PC-3 (cell line): ENCODE measurements at regions not wholly inside any gene's neighbourhood (a gene's known extent, or its start where the extent isn't known, plus 50 kb on each side); places are given as distances from the start of the nearest gene placed in this dataset.

Source experiments
- ATAC-seq: fragments of 200-7000 bp; cut with Tn5 transposase; 2 replicates; pipeline ENCODE4 v1.9.1; 2020; ENCODE audit warnings: mild to moderate bottlenecking, moderate library complexity
- BruUV-seq: library from RNA; stranded (reverse); fragments of 400-500 nt; replicated peaks from 2 replicates; lab custom pipeline; 2021; lab: Mats Ljungman, UMichigan
- CTCF ChIA-PET: fragments of 300-600 bp; sonication (Branson Sonifier 250); formaldehyde crosslinking; loops from one replicate; lab custom pipeline; 2022; ENCODE audit warnings: antibody characterized with exemption; lab: Charles Lee
- POLR2A ChIA-PET: fragments of 300-600 bp; sonication (Branson Sonifier 250); formaldehyde crosslinking; loops from one replicate; lab custom pipeline; 2022; ENCODE audit warnings: antibody characterized with exemption; ENCODE audit not compliant: unreplicated experiment; lab: Charles Lee
- DNase-seq: peaks from one replicate; pipeline ENCODE4 v3.0.0-alpha.2; 2015
- H2AFZ ChIP-seq: fragments of 300-600 bp; sonication (generic); 2 replicates; pipeline ENCODE4 v1.6.0; 2016; ENCODE audit warnings: antibody characterized with exemption, low read length
- H3F3A ChIP-seq: fragments of 300-600 bp; sonication (generic); one replicate; pipeline ENCODE4 v1.6.0; 2017; ENCODE audit warnings: antibody characterized with exemption, low read length, control low read depth, mild to moderate bottlenecking; ENCODE audit not compliant: unreplicated experiment
- H3K27ac ChIP-seq: fragments of 300-600 bp; sonication (generic); 2 replicates; pipeline ENCODE4 v1.5.1; 2016; ENCODE audit warnings: mild to moderate bottlenecking, low read length
- H3K27me3 ChIP-seq: fragments of 300-600 bp; sonication (generic); 2 replicates; pipeline ENCODE4 v1.6.1; 2016; ENCODE audit warnings: low read length, mixed read lengths
- H3K36me3 ChIP-seq: fragments of 300-600 bp; sonication (generic); 2 replicates; pipeline ENCODE4 v1.6.1; 2016; ENCODE audit warnings: low read depth, mixed run types, low read length, mixed read lengths
- H3K4me1 ChIP-seq: fragments of 300-600 bp; sonication (generic); 2 replicates; pipeline ENCODE4 v1.5.1; 2016; ENCODE audit warnings: low read length; ENCODE audit not compliant: insufficient read depth
- H3K4me2 ChIP-seq: fragments of 300-600 bp; sonication (generic); 2 replicates; pipeline ENCODE4 v1.6.0; 2016; ENCODE audit warnings: low read length
- H3K4me3 ChIP-seq: fragments of 300-600 bp; sonication (generic); 2 replicates; pipeline ENCODE4 v1.5.1; 2016; ENCODE audit warnings: mild to moderate bottlenecking, low read length, mixed read lengths
- H3K79me2 ChIP-seq: fragments of 300-600 bp; sonication (generic); 2 replicates; pipeline ENCODE4 v1.6.1; 2017; ENCODE audit warnings: low read length, mixed read lengths
- H3K9ac ChIP-seq: fragments of 300-600 bp; sonication (generic); 2 replicates; pipeline ENCODE4 v1.6.0; 2016; ENCODE audit warnings: mild to moderate bottlenecking, low read length
- H3K9me2 ChIP-seq: fragments of 300-600 bp; sonication (generic); replicated peaks from 2 replicates; pipeline ENCODE4 v1.6.1; 2016; ENCODE audit warnings: mixed run types, low read length, mixed read lengths
- H3K9me3 ChIP-seq: fragments of 300-600 bp; sonication (generic); 2 replicates; pipeline ENCODE4 v1.6.1; 2016; ENCODE audit warnings: low read length, mixed read lengths
- H4K20me1 ChIP-seq: fragments of 300-600 bp; sonication (generic); 2 replicates; pipeline ENCODE4 v1.6.1; 2016; ENCODE audit warnings: low read length, mixed read lengths
- CTCF ChIP-seq: fragments of 300-600 bp; sonication (generic); conservative IDR thresholded peaks from 2 replicates; pipeline ENCODE4 v1.5.1; 2017; ENCODE audit warnings: antibody characterized with exemption, low read depth, mild to moderate bottlenecking, low read length
- EZH2 ChIP-seq: fragments of 300-600 bp; sonication (generic); IDR thresholded peaks from one replicate; pipeline ENCODE4 v1.6.1; 2017; ENCODE audit warnings: antibody characterized with exemption, mild to moderate bottlenecking, low read length; ENCODE audit not compliant: unreplicated experiment
- EZH2phosphoT487 ChIP-seq: fragments of 300-600 bp; sonication (generic); IDR thresholded peaks from 2 replicates; pipeline ENCODE4 v1.6.1; 2018; ENCODE audit warnings: mild to moderate bottlenecking, antibody characterized with exemption, low read length, borderline replicate concordance
- intact Hi-C: fragments of 100-400 bp; cut with micrococcal nuclease; formaldehyde crosslinking; loops from 2 replicates; pipeline ENCODE4 v1.9.0; 2023

GRCh38 chr5:92912283-92912682 is 668.7 kb downstream of the NR2F1-AS1 start:
- DNase-seq (no peak), ATAC-seq (no peak)
- intact Hi-C loops = loop anchor here (10.0 kb wide), 3 partner anchors 163 to 673 kb away; partner anchors contain the start of genes NR2F1 and NR2F1-AS1
- H3K9me2 ChIP-seq = no peaks in the 10 kb centered on the region
- no peak overlapping the region for H2AFZ ChIP-seq
- no peak overlapping the region for H3K27ac ChIP-seq
- no peaks in the 10 kb centered on the region for H3K27me3 ChIP-seq
- no peak overlapping the region for H3K4me3 ChIP-seq
- no peak overlapping the region for H3K4me2 ChIP-seq
- ChIA-PET POLR2A (no interaction called here), CTCF (no interaction called here)
- H3K9me3 ChIP-seq = no peaks in the 10 kb centered on the region
- H3K79me2 ChIP-seq = no peaks in the 10 kb centered on the region
- no peaks in the 10 kb centered on the region for H3K36me3 ChIP-seq
- peaks cover 25% of the 10 kb centered on the region for H3K4me1 ChIP-seq
- no peak overlapping the region for H3K9ac ChIP-seq
- H3F3A ChIP-seq = no peaks in the 10 kb centered on the region
- no peaks in the 10 kb centered on the region for H4K20me1 ChIP-seq
- no peak for TF ChIP-seq CTCF
- no peak for TF ChIP-seq EZH2
- no peak for TF ChIP-seq EZH2phosphoT487
- no TSS peak for BruUV-seq

GRCh38 chr5:92911851-92912250 is 669.2 kb downstream of the NR2F1-AS1 start:
- TF ChIP-seq EZH2 (no peak), CTCF (no peak), EZH2phosphoT487 (no peak)
- Histone ChIP-seq H3K9ac (no peak overlapping the region), H3K27ac (no peak overlapping the region), H3F3A (no peaks in the 10 kb centered on the region), H3K4me3 (no peak overlapping the region), H4K20me1 (no peaks in the 10 kb centered on the region), H3K9me2 (no peaks in the 10 kb centered on the region), H3K4me2 (no peak overlapping the region), H3K4me1 (peaks cover 25% of the 10 kb centered on the region), H3K27me3 (no peaks in the 10 kb centered on the region), H3K79me2 (no peaks in the 10 kb centered on the region), H3K9me3 (no peaks in the 10 kb centered on the region), H2AFZ (no peak overlapping the region), H3K36me3 (no peaks in the 10 kb centered on the region)
- intact Hi-C loops = loop anchor here (10.0 kb wide), 3 partner anchors 163 to 673 kb away; partner anchors contain the start of genes NR2F1 and NR2F1-AS1
- no peak for DNase-seq
- ChIA-PET POLR2A (no interaction called here), CTCF (no interaction called here)
- ATAC-seq = no peak
- BruUV-seq = no TSS peak

GRCh38 chr5:92911293-92911692 is 669.7 kb downstream of the NR2F1-AS1 start:
- H3K27me3 ChIP-seq = no peaks in the 10 kb centered on the region
- no peaks in the 10 kb centered on the region for H3K79me2 ChIP-seq
- H3K36me3 ChIP-seq = no peaks in the 10 kb centered on the region
- ATAC-seq (no peak), DNase-seq (no peak)
- no peaks in the 10 kb centered on the region for H4K20me1 ChIP-seq
- H3K4me1 ChIP-seq = peaks cover 22% of the 10 kb centered on the region
- intact Hi-C loops = loop anchor here (10.0 kb wide), 3 partner anchors 164 to 674 kb away; partner anchors contain the start of genes NR2F1 and NR2F1-AS1
- H3K9me2 ChIP-seq = no peaks in the 10 kb centered on the region
- H3K9ac ChIP-seq = no peak overlapping the region
- H2AFZ ChIP-seq = no peak overlapping the region
- no peak for TF ChIP-seq EZH2phosphoT487
- no peak for TF ChIP-seq EZH2
- no peak for TF ChIP-seq CTCF
- no TSS peak for BruUV-seq
- CTCF ChIA-PET = no interaction called here
- H3K4me3 ChIP-seq = no peak overlapping the region
- no peaks in the 10 kb centered on the region for H3F3A ChIP-seq
- no peak overlapping the region for H3K4me2 ChIP-seq
- POLR2A ChIA-PET = no interaction called here
- H3K9me3 ChIP-seq = no peaks in the 10 kb centered on the region
- H3K27ac ChIP-seq = no peak overlapping the region
